ENCODE measurements at regions not wholly inside any gene's neighbourhood (a gene's known extent, or its start where the extent isn't known, plus 50 kb on each side); places are given as distances from the start of the nearest gene placed in this dataset.

DNA sequence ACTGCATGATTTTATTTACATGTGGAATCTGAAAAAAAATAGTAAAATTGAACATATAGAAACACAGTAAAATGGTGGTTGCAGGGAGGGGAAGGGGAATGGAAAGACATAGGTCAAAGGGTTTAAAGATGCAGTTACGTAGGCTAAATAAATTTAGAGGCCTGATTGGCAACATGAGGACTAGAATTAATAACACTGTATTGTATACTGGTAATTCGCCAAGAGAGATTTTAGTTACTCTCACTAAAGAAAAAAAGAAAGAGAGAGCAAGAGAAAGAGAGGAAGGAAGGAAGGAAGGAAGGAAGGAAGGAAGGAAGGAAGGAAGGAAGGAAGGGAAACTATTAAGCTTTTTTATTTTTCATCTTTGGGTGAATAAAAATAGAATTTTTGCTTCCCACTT lies 488.1 kb downstream of the PCDH10 start:
- Mint-ChIP-seq H3K36me3 (no peaks in the 10 kb centered on the region), H3K27ac (no peak overlapping the region), H3K4me3 (no peak overlapping the region), H3K27me3 (no peaks in the 10 kb centered on the region), H3K4me1 (no peaks in the 10 kb centered on the region), H3K9me3 (peaks cover 4 to 10% (median 9%) of the 10 kb centered on the region in 3 donors)
- POLR2A ChIA-PET, result no interaction called here
- Histone ChIP-seq H3K4me1 (ENCODE audit: control insufficient read depth in 1 of 2, extremely low read depth in 1 of 2, insufficient read depth in 2 of 2, low read length in 2 of 2) (no peaks in the 10 kb centered on the region), H3K27me3 (replicated peaks in 1 of 2; ENCODE audit: control insufficient read depth in 2 of 2, extremely low read depth in 1 of 2, insufficient read depth in 2 of 2, low read length in 1 of 2) (no peaks in the 10 kb centered on the region), H3K27ac (ENCODE audit: low read length) (no peak overlapping the region), H3K36me3 (ENCODE audit: control insufficient read depth in 2 of 2, extremely low read depth in 1 of 2, insufficient read depth in 1 of 2, low read length in 1 of 2) (no peaks in the 10 kb centered on the region), H3K4me3 (ENCODE audit: control insufficient read depth in 1 of 2, extremely low read depth in 1 of 2, low read length in 1 of 2) (no peak overlapping the region), H3K9me3 (no peaks in the 10 kb centered on the region)
- WGBS (ENCODE audit: insufficient coverage), result no CpG with 5 or more reads among the region's 2 CpGs
- no peak for ATAC-seq (replicated peaks in 1 of 4)
- DNase-seq, result no peak
- CTCF ChIA-PET, result no interaction called here

DNA sequence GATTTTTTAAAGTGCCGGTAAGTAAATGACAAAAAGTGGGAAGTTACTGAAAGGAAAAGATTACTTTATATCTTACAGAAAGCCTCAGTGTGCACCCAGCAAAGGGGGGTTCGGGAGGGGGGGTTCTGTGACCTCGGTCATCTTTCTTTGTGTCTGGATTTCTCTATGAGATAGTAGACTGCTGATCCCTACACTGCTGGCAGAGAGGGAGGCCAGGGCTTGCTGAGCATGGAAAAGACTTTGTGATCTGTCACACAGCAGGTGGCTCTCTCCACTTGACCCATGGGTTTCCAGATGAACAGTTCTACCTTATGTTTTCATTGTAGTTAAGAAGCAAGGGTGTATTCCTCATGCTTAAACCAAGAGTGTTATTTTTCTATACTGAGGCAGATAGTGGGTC lies 475.6 kb downstream of the PCDH10 start:
- POLR2A ChIA-PET, result no interaction called here

DNA sequence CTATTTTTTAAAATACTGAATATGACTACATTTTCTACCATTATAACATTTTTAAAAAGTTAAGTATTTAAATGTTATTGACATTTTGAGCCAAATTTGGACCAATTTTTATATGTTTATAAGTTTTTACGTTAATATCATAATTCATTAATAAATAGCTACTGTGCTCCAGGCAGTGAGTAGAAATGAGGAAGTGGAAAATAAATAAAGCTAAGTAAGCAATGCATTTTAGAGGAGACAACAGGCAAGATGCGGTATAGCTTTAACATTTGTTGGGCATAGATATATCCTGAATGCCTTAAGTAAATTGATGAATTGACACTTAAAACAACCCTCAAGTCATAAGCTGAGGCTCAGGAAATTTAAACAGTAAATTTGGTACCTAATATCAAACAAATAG lies 474.8 kb downstream of the PCDH10 start:
- CTCF ChIA-PET, result no interaction called here
- no CpG with 5 or more reads among the region's 2 CpGs for WGBS (ENCODE audit: insufficient coverage)
- POLR2A ChIA-PET, result no interaction called here

More for the DNA sequence above, 475.6 kb downstream of the PCDH10 start:
- H3K36me3 Mint-ChIP-seq, result no peaks in the 10 kb centered on the region
- no peaks in the 10 kb centered on the region for H3K27me3 Mint-ChIP-seq
- no peaks in the 10 kb centered on the region for H3K4me1 Mint-ChIP-seq
- H3K4me1 ChIP-seq (ENCODE audit: control insufficient read depth in 1 of 2, extremely low read depth in 1 of 2, insufficient read depth in 2 of 2, low read length in 2 of 2), result no peaks in the 10 kb centered on the region
- H3K36me3 ChIP-seq (ENCODE audit: control insufficient read depth in 2 of 2, extremely low read depth in 1 of 2, insufficient read depth in 1 of 2, low read length in 1 of 2), result no peaks in the 10 kb centered on the region
- no peak overlapping the region for H3K27ac Mint-ChIP-seq
- H3K9me3 Mint-ChIP-seq, result peaks cover 3 to 20% (median 12%) of the 10 kb centered on the region in 3 donors
- ATAC-seq (replicated peaks in 1 of 4), result no peak
- H3K27ac ChIP-seq (ENCODE audit: low read length), result no peak overlapping the region
- no peak for DNase-seq
- H3K4me3 ChIP-seq (ENCODE audit: control insufficient read depth in 1 of 2, extremely low read depth in 1 of 2, low read length in 1 of 2), result no peak overlapping the region
- CTCF ChIA-PET, result no interaction called here
- no peaks in the 10 kb centered on the region for H3K9me3 ChIP-seq
- no peak overlapping the region for H3K4me3 Mint-ChIP-seq
- no CpG with 5 or more reads among the region's 3 CpGs for WGBS (ENCODE audit: insufficient coverage)
- no peaks in the 10 kb centered on the region for H3K27me3 ChIP-seq (replicated peaks in 1 of 2; ENCODE audit: control insufficient read depth in 2 of 2, extremely low read depth in 1 of 2, insufficient read depth in 2 of 2, low read length in 1 of 2)

DNA sequence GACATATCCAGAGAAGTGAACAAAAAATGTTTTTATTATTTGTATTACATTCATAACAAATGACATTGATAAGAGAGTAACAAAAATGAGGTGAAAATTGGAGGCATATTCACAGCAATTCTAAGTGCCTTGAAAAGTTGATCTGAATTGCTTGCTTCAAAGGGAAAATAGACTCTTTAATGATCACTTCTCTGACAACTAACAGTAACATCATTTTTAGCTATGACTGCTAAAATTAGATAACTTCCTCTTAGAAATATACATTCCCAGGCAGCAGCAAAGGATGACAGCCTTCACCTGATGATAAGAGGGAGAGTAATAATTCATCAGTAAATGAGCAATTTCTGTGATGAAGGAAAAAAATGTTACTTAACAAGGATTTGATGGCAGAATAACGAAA lies 472.5 kb downstream of the PCDH10 start:
- Mint-ChIP-seq H3K9me3 (peaks cover 3 to 15% (median 6%) of the 10 kb centered on the region in 3 donors), H3K27ac (no peak overlapping the region), H3K4me1 (no peaks in the 10 kb centered on the region), H3K4me3 (no peak overlapping the region), H3K36me3 (no peaks in the 10 kb centered on the region), H3K27me3 (no peaks in the 10 kb centered on the region)
- Histone ChIP-seq H3K27me3 (replicated peaks in 1 of 2; ENCODE audit: control insufficient read depth in 2 of 2, extremely low read depth in 1 of 2, insufficient read depth in 2 of 2, low read length in 1 of 2) (no peaks in the 10 kb centered on the region), H3K4me3 (ENCODE audit: control insufficient read depth in 1 of 2, extremely low read depth in 1 of 2, low read length in 1 of 2) (no peak overlapping the region), H3K9me3 (no peaks in the 10 kb centered on the region), H3K4me1 (ENCODE audit: control insufficient read depth in 1 of 2, extremely low read depth in 1 of 2, insufficient read depth in 2 of 2, low read length in 2 of 2) (no peaks in the 10 kb centered on the region), H3K36me3 (ENCODE audit: control insufficient read depth in 2 of 2, extremely low read depth in 1 of 2, insufficient read depth in 1 of 2, low read length in 1 of 2) (no peaks in the 10 kb centered on the region), H3K27ac (ENCODE audit: low read length) (no peak overlapping the region)
- CTCF ChIA-PET, result no interaction called here
- POLR2A ChIA-PET, result no interaction called here
- no peak for ATAC-seq (replicated peaks in 1 of 4)
- no peak for DNase-seq
- no CpG with 5 or more reads among the region's 1 CpG for WGBS (ENCODE audit: insufficient coverage)

More for the DNA sequence above, 474.8 kb downstream of the PCDH10 start:
- DNase-seq (no peak), ATAC-seq (replicated peaks in 1 of 4) (no peak)
- Mint-ChIP-seq H3K9me3 (peaks cover 0 to 15% (median 5%) of the 10 kb centered on the region in 3 donors), H3K4me1 (no peaks in the 10 kb centered on the region), H3K27me3 (no peaks in the 10 kb centered on the region), H3K27ac (no peak overlapping the region), H3K4me3 (no peak overlapping the region), H3K36me3 (no peaks in the 10 kb centered on the region)
- no peak overlapping the region for H3K27ac ChIP-seq (ENCODE audit: low read length)
- H3K4me1 ChIP-seq (ENCODE audit: control insufficient read depth in 1 of 2, extremely low read depth in 1 of 2, insufficient read depth in 2 of 2, low read length in 2 of 2), result no peaks in the 10 kb centered on the region
- H3K9me3 ChIP-seq, result no peaks in the 10 kb centered on the region
- H3K4me3 ChIP-seq (ENCODE audit: control insufficient read depth in 1 of 2, extremely low read depth in 1 of 2, low read length in 1 of 2), result no peak overlapping the region
- H3K36me3 ChIP-seq (ENCODE audit: control insufficient read depth in 2 of 2, extremely low read depth in 1 of 2, insufficient read depth in 1 of 2, low read length in 1 of 2), result no peaks in the 10 kb centered on the region
- H3K27me3 ChIP-seq (replicated peaks in 1 of 2; ENCODE audit: control insufficient read depth in 2 of 2, extremely low read depth in 1 of 2, insufficient read depth in 2 of 2, low read length in 1 of 2), result no peaks in the 10 kb centered on the region

DNA sequence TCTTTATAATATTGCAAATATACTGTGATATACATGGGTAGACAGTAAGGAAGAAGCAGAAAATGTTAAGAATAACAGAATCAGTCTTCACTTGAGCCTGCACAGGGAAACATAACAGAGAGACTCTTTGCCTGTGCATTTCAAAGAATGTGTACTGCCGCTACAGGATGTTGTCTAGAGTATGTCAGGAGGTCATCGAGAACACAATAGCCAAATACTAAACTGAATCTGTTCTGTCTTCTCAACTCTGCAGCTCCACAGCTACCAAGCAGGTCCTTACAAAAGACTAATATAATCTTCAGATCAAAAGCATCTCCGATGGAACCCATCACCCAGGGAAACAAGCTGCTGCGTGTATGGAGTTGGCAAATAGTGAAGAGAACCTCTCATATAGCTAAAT lies 471.5 kb downstream of the PCDH10 start:
- DNase-seq (no peak), ATAC-seq (replicated peaks in 1 of 4) (no peak)
- Histone ChIP-seq H3K4me1 (ENCODE audit: control insufficient read depth in 1 of 2, extremely low read depth in 1 of 2, insufficient read depth in 2 of 2, low read length in 2 of 2) (no peaks in the 10 kb centered on the region), H3K27me3 (replicated peaks in 1 of 2; ENCODE audit: control insufficient read depth in 2 of 2, extremely low read depth in 1 of 2, insufficient read depth in 2 of 2, low read length in 1 of 2) (no peaks in the 10 kb centered on the region), H3K27ac (ENCODE audit: low read length) (no peak overlapping the region), H3K36me3 (ENCODE audit: control insufficient read depth in 2 of 2, extremely low read depth in 1 of 2, insufficient read depth in 1 of 2, low read length in 1 of 2) (no peaks in the 10 kb centered on the region), H3K4me3 (ENCODE audit: control insufficient read depth in 1 of 2, extremely low read depth in 1 of 2, low read length in 1 of 2) (no peak overlapping the region), H3K9me3 (no peaks in the 10 kb centered on the region)
- ChIA-PET POLR2A (no interaction called here), CTCF (no interaction called here)
- 100% methylated on average over 1 of the region's 4 CpGs for WGBS (ENCODE audit: insufficient coverage)
- no peak overlapping the region for H3K27ac Mint-ChIP-seq
- H3K27me3 Mint-ChIP-seq, result no peaks in the 10 kb centered on the region
- H3K4me1 Mint-ChIP-seq, result no peaks in the 10 kb centered on the region
- no peak overlapping the region for H3K4me3 Mint-ChIP-seq
- no peaks in the 10 kb centered on the region for H3K36me3 Mint-ChIP-seq
- H3K9me3 Mint-ChIP-seq, result peaks cover 4 to 15% (median 12%) of the 10 kb centered on the region in 3 donors

DNA sequence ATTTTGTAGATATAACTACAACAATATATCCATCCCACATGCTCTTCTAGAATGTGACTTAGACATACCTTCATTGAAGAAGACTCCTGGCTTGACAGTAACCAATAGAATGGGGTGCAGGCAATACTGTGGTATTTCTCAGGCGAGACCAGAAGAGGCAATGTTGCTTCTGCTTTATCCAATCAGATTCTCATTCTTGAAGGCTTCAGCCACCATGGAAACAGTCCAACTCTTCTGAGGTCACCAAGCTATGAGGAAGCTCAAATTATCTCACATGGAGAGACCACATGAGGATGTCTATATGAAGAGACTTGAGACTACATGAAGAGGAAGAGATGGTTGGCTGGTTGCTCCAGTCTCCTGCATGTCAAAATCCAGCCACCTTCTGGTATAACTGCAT lies 469.9 kb downstream of the PCDH10 start:
- POLR2A ChIA-PET, result no interaction called here
- no peaks in the 10 kb centered on the region for H3K36me3 Mint-ChIP-seq
- DNase-seq, result no peak
- Histone ChIP-seq H3K27ac (ENCODE audit: low read length) (no peak overlapping the region), H3K9me3 (no peaks in the 10 kb centered on the region), H3K4me3 (ENCODE audit: control insufficient read depth in 1 of 2, extremely low read depth in 1 of 2, low read length in 1 of 2) (no peak overlapping the region), H3K36me3 (ENCODE audit: control insufficient read depth in 2 of 2, extremely low read depth in 1 of 2, insufficient read depth in 1 of 2, low read length in 1 of 2) (no peaks in the 10 kb centered on the region), H3K4me1 (ENCODE audit: control insufficient read depth in 1 of 2, extremely low read depth in 1 of 2, insufficient read depth in 2 of 2, low read length in 2 of 2) (no peaks in the 10 kb centered on the region), H3K27me3 (replicated peaks in 1 of 2; ENCODE audit: control insufficient read depth in 2 of 2, extremely low read depth in 1 of 2, insufficient read depth in 2 of 2, low read length in 1 of 2) (no peaks in the 10 kb centered on the region)
- H3K4me3 Mint-ChIP-seq, result no peak overlapping the region
- H3K9me3 Mint-ChIP-seq, result peaks cover 11 to 16% (median 13%) of the 10 kb centered on the region in 3 donors
- H3K27ac Mint-ChIP-seq, result no peak overlapping the region
- CTCF ChIA-PET, result no interaction called here
- no peaks in the 10 kb centered on the region for H3K4me1 Mint-ChIP-seq
- no peak for ATAC-seq (replicated peaks in 1 of 4)
- WGBS (ENCODE audit: insufficient coverage), result 40% methylated on average over 1 of the region's 1 CpG
- no peaks in the 10 kb centered on the region for H3K27me3 Mint-ChIP-seq

DNA sequence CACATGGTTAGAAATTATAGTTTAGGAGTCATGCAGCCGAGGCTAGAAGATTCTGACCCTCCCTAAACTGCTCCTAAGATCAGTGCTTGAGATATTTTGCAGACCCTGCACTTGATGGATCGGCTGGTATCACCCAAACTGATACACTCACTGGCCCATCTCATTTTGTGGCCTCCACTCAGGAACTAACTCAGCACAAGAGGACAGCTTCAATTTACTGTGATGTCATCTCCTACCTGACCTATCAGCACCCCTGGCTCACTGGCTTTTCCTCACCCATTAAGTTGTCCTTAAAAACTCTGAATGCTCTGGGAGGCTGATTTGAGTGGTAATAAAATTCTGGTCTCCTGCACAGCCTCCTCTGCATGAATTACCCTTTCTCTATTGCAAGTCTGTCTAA lies 450.9 kb downstream of the PCDH10 start:
- no peaks in the 10 kb centered on the region for H3K27me3 ChIP-seq (replicated peaks in 1 of 2; ENCODE audit: control insufficient read depth in 2 of 2, extremely low read depth in 1 of 2, insufficient read depth in 2 of 2, low read length in 1 of 2)
- Mint-ChIP-seq H3K4me3 (no peak overlapping the region), H3K9me3 (peaks cover 3 to 10% (median 9%) of the 10 kb centered on the region in 3 donors), H3K27ac (no peak overlapping the region), H3K4me1 (no peaks in the 10 kb centered on the region), H3K36me3 (no peaks in the 10 kb centered on the region), H3K27me3 (no peaks in the 10 kb centered on the region)
- no peak overlapping the region for H3K4me3 ChIP-seq (ENCODE audit: control insufficient read depth in 1 of 2, extremely low read depth in 1 of 2, low read length in 1 of 2)
- DNase-seq (no peak), ATAC-seq (replicated peaks in 1 of 4) (no peak)
- no peaks in the 10 kb centered on the region for H3K4me1 ChIP-seq (ENCODE audit: control insufficient read depth in 1 of 2, extremely low read depth in 1 of 2, insufficient read depth in 2 of 2, low read length in 2 of 2)
- no peaks in the 10 kb centered on the region for H3K9me3 ChIP-seq
- POLR2A ChIA-PET, result no interaction called here
- WGBS (ENCODE audit: insufficient coverage), result 20% methylated on average over 1 of the region's 2 CpGs
- H3K27ac ChIP-seq (ENCODE audit: low read length), result no peak overlapping the region
- no peaks in the 10 kb centered on the region for H3K36me3 ChIP-seq (ENCODE audit: control insufficient read depth in 2 of 2, extremely low read depth in 1 of 2, insufficient read depth in 1 of 2, low read length in 1 of 2)
- CTCF ChIA-PET, result no interaction called here
